HG03460 (cell line): ENCODE measurements at regions not wholly inside any gene's neighbourhood (a gene's known extent, or its start where the extent isn't known, plus 50 kb on each side); places are given as distances from the start of the nearest gene placed in this dataset.

Source experiments
- ATAC-seq: cut with Tn5 transposase; IDR thresholded peaks from one replicate; pipeline ENCODE4 v1.9.1; 2021; ENCODE audit not compliant: unreplicated experiment

- ATAC-seq, result no peak
Observed at GRCh38 chr6:100184473-100184872, 190.4 kb upstream of the MCHR2 start.

DNA sequence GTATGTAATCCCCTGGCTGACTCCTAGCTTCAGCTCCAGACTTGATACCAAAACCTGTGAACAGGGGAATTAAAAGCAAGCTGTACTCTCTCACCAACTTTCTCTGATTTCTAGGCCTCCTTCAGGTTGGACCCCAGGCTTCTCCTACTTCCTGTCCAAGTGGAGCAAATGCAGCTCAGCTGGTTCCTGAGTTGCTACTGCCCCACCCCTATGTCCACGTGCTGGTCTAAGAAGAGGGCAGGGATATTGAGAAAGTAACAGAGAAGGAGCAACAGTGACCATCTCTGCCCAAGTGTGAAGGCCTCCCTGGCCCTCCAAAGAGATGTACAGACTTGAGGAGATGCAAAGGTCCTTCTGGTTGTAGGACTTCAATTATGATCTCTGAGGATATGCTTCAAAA lies 188.3 kb upstream of the MCHR2 start:
- ATAC-seq, result no peak

GRCh38 chr6:100181309-100181708 lies 187.3 kb upstream of the MCHR2 start:
- no peak for ATAC-seq

DNA sequence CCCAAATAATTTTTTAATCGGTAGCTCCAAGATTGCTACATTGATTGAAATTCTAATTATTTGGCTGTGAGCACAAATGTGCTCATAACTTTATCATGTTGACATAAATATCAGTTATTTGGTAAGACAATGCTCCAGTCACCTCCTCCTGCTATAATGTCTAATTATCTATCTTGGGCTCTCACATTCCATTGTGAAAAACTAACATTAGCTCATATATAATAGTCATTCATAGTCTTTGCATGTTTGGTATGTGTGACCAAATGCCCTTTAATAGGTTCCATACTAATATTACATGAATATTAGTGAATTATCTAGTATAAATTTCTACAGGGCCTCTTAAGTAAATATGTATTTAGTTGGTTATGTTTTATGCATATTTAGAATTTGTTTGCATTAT lies 185.6 kb upstream of the MCHR2 start:
- no peak for ATAC-seq

DNA sequence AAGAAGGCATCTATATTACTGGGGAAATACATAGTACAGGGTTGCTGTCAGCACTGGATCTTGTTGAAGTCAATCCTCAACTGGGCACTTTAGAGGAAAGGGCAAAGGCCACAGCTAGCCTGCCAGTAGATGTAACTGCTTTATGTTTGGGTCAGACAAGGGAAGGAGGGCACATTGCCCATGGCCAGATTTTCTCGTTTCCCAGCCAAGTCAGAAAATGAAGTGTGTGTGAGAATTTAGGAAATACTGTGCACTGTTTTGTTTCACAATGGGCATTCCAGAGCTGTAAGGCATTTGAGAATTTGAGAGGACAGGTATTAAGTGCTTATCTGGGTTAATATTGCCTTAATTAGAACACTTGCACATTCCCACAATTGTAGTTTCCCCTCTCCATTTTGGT lies 183.9 kb upstream of the MCHR2 start:
- ATAC-seq, result no peak

- no peak for ATAC-seq
Observed at GRCh38 chr6:100176951-100177710, 183.1 kb upstream of the MCHR2 start.

GRCh38 chr6:100176311-100176950 lies 182.4 kb upstream of the MCHR2 start:
- ATAC-seq, result no peak

- no peak for ATAC-seq
Observed at GRCh38 chr6:100175814-100176310, 181.8 kb upstream of the MCHR2 start.

DNA sequence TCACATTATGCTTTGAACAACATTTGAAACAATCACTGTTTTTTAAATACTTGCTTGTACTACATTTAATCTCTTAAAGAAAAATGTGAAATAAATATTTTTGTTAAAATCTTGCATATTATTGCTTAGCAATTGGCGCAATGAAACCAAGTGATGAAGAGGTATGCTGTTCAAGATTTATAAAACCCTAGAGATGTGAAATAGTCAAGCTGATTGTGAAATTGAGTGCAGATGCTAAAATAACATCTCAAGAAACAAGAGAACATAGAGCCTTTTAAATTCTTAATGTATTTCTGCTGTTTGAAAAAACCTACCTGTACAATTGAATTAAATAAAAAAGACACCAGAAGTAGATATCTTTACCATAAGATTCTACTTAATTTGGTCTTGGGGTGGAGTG lies 179.2 kb upstream of the MCHR2 start:
- ATAC-seq, result no peak

DNA sequence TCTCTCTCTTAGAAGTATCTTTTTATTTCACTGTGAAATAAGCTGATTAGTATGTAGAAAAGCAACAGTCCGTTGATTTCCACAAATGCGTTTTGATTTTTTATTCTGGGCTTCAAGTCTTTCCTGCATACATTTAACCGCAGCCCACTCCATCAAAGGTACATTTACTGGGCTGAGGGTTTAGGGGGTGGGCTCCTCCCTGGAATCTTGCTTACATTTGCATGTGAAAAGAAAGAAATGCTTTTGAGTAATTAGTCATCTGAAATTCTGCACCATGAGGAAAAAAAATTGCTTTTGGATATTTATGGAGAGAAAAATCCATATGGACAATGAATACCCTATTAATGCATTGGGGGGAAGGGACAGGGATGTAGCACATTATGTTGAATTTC lies 178.3 kb upstream of the MCHR2 start:
- no peak for ATAC-seq

DNA sequence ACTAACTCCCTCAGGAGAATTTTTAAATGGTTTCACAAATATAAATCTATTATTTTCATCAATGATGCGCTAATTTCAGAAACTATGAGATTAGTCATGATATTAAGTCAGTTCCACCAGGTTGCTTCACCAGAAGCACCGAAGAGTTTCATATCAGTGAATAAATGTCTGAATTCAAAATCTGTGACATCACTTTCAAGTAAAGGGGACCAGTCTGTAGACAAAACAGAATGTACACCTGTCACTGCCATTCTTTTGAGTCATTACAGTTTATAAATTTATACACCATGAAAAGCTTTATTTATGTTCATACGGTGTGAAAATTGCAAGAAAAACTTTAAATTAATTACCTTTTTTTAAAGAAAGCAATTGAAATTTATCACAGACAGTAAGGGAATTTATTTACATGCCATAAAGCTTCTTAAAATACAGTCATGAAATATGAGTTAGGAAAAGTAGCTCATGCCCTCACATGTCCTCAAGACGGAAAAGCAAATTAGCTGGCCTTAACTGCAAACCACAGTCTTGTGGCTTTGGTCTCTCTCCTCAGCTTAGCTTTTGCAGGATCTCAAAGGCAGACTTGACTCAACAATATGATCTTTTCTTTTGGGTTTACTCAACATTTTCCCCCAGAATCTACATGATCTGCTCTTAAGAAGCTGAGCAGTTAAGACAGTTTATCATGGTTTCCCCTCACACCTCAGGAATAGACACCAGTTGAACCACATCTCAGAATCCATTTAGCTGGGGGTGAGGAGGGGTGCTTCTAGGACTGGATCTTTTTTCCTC lies 177.7 kb upstream of the MCHR2 start:
- ATAC-seq, result peak; percentile 81

GRCh38 chr6:100168148-100168547 lies 174.1 kb upstream of the MCHR2 start:
- ATAC-seq, result no peak

DNA sequence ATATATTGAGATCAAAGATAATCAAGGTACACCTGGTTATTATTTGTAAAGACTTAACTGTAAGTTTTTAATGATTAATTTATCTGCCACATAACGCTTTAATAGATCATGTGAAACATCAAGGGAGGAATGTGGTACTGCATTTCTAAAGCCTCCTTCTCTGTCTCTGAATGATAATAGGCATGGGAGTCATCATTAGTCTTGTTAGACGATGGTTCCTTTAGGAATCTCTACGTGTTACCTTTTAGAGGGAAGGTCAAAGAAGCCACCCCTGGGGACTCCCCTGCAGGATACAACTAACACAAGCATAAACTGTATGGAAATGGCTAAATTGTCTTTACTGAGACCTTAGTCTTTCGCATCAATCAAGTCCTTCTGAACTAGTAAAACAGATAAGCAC lies 173.6 kb upstream of the MCHR2 start:
- no peak for ATAC-seq

GRCh38 chr6:100166956-100167355 lies 172.9 kb upstream of the MCHR2 start:
- no peak for ATAC-seq

GRCh38 chr6:100165442-100165841 lies 171.4 kb upstream of the MCHR2 start:
- no peak for ATAC-seq

DNA sequence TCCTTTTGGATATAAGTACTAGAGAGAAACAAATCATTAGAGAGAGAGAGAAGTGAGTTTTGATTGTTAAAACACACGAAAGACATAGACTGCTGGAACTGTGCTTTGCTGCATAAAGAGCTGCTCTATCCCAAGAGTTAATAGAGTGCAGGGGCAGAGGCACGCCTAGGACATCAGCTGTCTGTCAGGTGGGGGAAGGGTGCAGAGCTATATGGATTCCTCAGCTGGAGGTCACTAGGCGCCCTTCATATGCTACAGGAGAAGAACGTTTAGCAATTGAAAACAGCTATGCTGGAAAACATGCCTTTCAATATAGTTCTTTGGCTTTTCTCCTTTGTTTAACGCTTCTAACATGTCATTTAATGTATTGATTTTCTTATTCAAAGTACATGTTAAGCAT lies 169.0 kb upstream of the MCHR2 start:
- ATAC-seq, result no peak

DNA sequence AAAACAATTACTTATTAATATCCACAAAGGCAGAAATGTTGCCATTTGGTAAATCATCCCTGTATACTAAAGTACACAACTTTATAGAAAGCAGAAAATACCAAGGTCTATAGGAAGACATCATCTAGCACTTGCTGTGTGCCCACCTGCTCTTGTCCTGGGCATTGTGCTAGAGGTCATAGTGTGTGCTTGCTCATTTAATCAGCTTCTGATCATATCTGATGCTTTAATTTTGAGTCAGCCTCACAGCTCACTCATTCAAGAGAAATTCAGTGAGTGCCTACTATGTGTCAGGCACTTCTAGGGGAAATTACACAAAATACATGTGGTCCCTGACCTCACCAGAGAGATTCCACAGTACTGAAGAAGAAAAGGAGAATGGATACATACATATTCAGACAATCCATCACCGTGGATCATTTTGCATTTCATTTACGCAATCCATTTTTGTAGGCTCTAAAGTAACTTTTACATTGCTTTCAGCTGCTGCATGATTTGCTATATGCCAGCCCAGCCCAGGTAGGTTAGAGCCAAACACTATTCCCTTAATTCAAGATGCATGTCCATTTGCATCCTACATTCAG lies 167.9 kb upstream of the MCHR2 start:
- ATAC-seq, result no peak

DNA sequence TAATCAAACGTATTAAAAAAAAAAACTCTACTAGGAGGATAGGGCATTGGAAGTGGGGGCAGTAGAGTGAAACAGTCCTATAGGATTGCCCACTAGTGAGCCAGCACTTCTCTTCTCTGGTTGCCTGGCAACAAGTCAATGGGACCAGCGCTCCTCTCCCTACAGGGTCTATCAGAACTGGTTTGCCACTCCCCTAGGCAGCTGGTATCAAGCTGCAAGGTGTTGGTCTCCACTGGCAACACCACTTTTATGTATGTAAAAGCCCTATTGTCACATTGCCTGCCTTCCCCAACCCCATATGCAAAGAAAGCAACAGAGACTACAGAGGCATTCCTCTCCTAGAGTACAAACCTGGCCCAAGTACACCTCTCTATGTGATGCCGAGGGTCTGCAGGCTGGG lies 166.9 kb upstream of the MCHR2 start:
- no peak for ATAC-seq

DNA sequence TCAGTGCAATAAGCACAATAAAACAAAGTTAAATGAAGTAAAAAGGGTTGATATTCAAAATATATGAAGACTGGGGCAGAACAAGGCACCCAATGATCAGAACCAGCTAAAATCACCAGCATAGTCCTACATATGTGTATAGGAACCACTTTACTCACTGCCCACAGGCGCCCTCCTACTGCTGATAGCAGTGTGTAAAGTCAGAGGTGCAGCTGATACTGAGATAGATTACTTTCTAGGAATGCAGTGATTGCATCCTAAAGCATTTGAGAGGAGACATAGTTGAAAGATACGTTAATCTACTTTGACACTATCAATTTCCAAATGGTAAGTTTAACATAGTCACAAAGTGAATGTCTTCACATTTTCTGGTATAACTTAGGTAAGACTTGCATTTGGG lies 161.1 kb upstream of the MCHR2 start:
- ATAC-seq, result no peak

DNA sequence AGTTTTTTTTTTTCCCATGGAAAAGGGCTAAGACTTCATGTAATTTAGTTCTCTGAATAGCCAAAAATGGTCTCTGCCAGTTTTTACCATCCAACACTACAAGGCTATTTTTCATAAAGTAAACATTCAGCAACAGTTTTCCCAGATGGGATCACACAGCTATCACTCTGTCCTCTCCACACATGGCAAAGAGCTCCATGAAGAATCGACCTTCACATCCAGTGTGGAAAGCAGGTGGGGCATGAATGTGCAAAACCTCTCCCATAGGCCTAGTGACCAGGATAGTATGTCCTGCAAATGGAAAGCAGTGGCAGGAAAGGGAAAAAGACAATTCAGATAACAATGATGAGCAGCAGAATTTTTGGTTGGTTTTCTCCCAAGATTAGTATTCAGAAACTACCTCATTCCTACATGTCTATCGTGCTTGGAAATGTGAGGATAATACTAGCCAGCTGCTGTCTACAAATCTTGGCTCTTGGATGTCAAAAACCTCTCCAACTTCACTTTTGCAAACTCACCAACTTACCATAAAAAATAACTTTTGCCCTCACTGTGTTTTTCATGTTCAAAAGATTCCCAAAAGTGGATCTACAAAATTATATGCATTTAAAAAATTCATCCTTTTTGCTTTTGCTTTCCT lies 159.7 kb upstream of the MCHR2 start:
- no peak for ATAC-seq

- ATAC-seq, result no peak
Observed at GRCh38 chr6:100152201-100152600, 158.2 kb upstream of the MCHR2 start.
